Neuronal stem cell (in vitro differentiated cells): ENCODE measurements at regions not wholly inside any gene's neighbourhood (a gene's known extent, or its start where the extent isn't known, plus 50 kb on each side); places are given as distances from the start of the nearest gene placed in this dataset.
"Not testable (repeated sequence)": the region's sequence is repeated elsewhere in the genome, so short reads cannot be mapped to it uniquely, and the experiment has no call there.

ENCODE experiments used
- DNase-seq: peaks from one replicate; pipeline ENCODE4 v3.0.0-alpha.2; 2013; ENCODE audit warnings: low spot score
- H2AFZ ChIP-seq: one replicate; pipeline ENCODE4 v1.6.1; 2013; ENCODE audit warnings: mild to moderate bottlenecking, low read length, inconsistent platforms
- H2AK5ac ChIP-seq: 2 replicates; pipeline ENCODE4 v1.6.1; 2013; ENCODE audit warnings: low read depth, mild to moderate bottlenecking, inconsistent platforms, low read length, moderate library complexity, mixed read lengths
- H2BK120ac ChIP-seq: 2 replicates; pipeline ENCODE4 v1.6.1; 2013; ENCODE audit warnings: low read depth, mild to moderate bottlenecking, inconsistent platforms, low read length, moderate library complexity, mixed read lengths
- H2BK12ac ChIP-seq: one replicate; pipeline ENCODE4 v1.6.1; 2013; ENCODE audit warnings: low read length, inconsistent platforms
- H2BK15ac ChIP-seq: 2 replicates; pipeline ENCODE4 v1.6.1; 2013; ENCODE audit warnings: mild to moderate bottlenecking, low read length, inconsistent platforms, mixed read lengths
- H2BK5ac ChIP-seq: one replicate; pipeline ENCODE4 v1.6.1; 2013; ENCODE audit warnings: inconsistent platforms, mild to moderate bottlenecking, low read length, moderate library complexity
- H3K14ac ChIP-seq: one replicate; pipeline ENCODE4 v1.6.1; 2013; ENCODE audit warnings: low read length, inconsistent platforms
- H3K18ac ChIP-seq: 2 replicates; pipeline ENCODE4 v1.6.1; 2013; ENCODE audit warnings: low read length, inconsistent platforms
- H3K23ac ChIP-seq: 2 replicates; pipeline ENCODE4 v1.6.1; 2013; ENCODE audit warnings: low read depth, mild to moderate bottlenecking, mixed read lengths, low read length, inconsistent platforms; ENCODE audit not compliant: poor library complexity
- H3K27ac ChIP-seq: replicated peaks from 3 replicates; pipeline ENCODE4 v1.5.1; 2013; ENCODE audit warnings: low read length, inconsistent platforms
- H3K27me3 ChIP-seq, 3 experiments: 2 replicates each; pipeline ENCODE4 v1.6.1; 2013; ENCODE audit warnings: low read length in 3 of 3, mild to moderate bottlenecking in 2 of 3, inconsistent platforms in 1 of 3, low read depth in 1 of 3, mixed read lengths in 1 of 3, moderate library complexity in 1 of 3; ENCODE audit not compliant: control insufficient read depth in 3 of 3, insufficient read depth in 3 of 3
- H3K36me3 ChIP-seq, 2 donors: replicated peaks in 1 of 2; 2 replicates each; pipeline ENCODE4 v1.6.1; 2013; ENCODE audit warnings: low read length in 2 of 2; ENCODE audit not compliant: control insufficient read depth in 2 of 2, insufficient read depth in 2 of 2
- H3K4ac ChIP-seq: 2 replicates; pipeline ENCODE4 v1.6.1; 2013; ENCODE audit warnings: inconsistent platforms, mild to moderate bottlenecking, low read length, moderate library complexity
- H3K4me1 ChIP-seq, 2 donors: 1 replicate in 1 of 2; 2 replicates in 1 of 2; pipeline ENCODE4 v1.6.1; 2013; ENCODE audit warnings: low read length in 2 of 2, low read depth in 1 of 2; ENCODE audit not compliant: control insufficient read depth in 2 of 2, insufficient read depth in 1 of 2
- H3K4me2 ChIP-seq: one replicate; pipeline ENCODE4 v1.6.1; 2013; ENCODE audit warnings: mild to moderate bottlenecking, low read length, inconsistent platforms; ENCODE audit not compliant: insufficient read depth, poor library complexity, severe bottlenecking
- H3K4me3 ChIP-seq, 2 donors: 2 replicates each; pipeline ENCODE4 v1.5.1; 2013; ENCODE audit warnings: low read length in 2 of 2, mild to moderate bottlenecking in 2 of 2, inconsistent platforms in 1 of 2, moderate library complexity in 1 of 2
- H3K79me1 ChIP-seq: one replicate; pipeline ENCODE4 v1.6.1; 2013; ENCODE audit warnings: low read depth, mild to moderate bottlenecking, inconsistent platforms, low read length, moderate library complexity
- H3K9ac ChIP-seq: one replicate; pipeline ENCODE4 v1.6.1; 2013; ENCODE audit warnings: mild to moderate bottlenecking, low read depth, low read length, inconsistent platforms; ENCODE audit not compliant: poor library complexity
- H3K9me3 ChIP-seq, 2 donors: replicated peaks in 1 of 2; 2 replicates each; pipeline versions ENCODE3 to v1.6.1; 2013; ENCODE audit warnings: low read length in 2 of 2, mild to moderate bottlenecking in 2 of 2, inconsistent platforms in 1 of 2, low read depth in 1 of 2, mixed read lengths in 1 of 2, moderate library complexity in 1 of 2; ENCODE audit not compliant: control insufficient read depth in 2 of 2, insufficient read depth in 1 of 2
- H4K8ac ChIP-seq: one replicate; pipeline ENCODE4 v1.6.1; 2013; ENCODE audit warnings: low read depth, mild to moderate bottlenecking, inconsistent platforms, low read length, moderate library complexity
- H4K91ac ChIP-seq: one replicate; pipeline ENCODE4 v1.6.1; 2013; ENCODE audit warnings: low read length, low read depth, mild to moderate bottlenecking, inconsistent platforms; ENCODE audit not compliant: poor library complexity
- WGBS, 2 donors: extraction: QIAGEN DNeasy Blood & Tissue Kit; methylation state at CpG; one replicate each; pipeline ENCODE4 v1.1.7; 2013; ENCODE audit warnings: missing lambda C conversion rate in 2 of 2, mixed read lengths in 1 of 2; ENCODE audit not compliant: insufficient read length in 2 of 2, insufficient replicate concordance in 1 of 2; ENCODE audit errors: extremely low coverage in 2 of 2; 5-methylcytosine and 5-hydroxymethylcytosine counted together

- no peak for DNase-seq
- no peaks in the 10 kb centered on the region for H3K9me3 ChIP-seq
- H3K4me3 ChIP-seq = no peak overlapping the region
- H2BK12ac ChIP-seq = no peak overlapping the region
- no peak overlapping the region for H3K18ac ChIP-seq
- H3K14ac ChIP-seq = no peak overlapping the region
- no peak overlapping the region for H3K4me2 ChIP-seq
- H3K9ac ChIP-seq = no peak overlapping the region
- H4K8ac ChIP-seq = no peak overlapping the region
- H3K27ac ChIP-seq = no peak overlapping the region
- H2BK120ac ChIP-seq = no peak overlapping the region
- H4K91ac ChIP-seq = no peak overlapping the region
- H3K79me1 ChIP-seq = no peaks in the 10 kb centered on the region
- WGBS, 2 donors = no CpG with 5 or more reads among the region's 4 CpGs
- H3K36me3 ChIP-seq = no peaks in the 10 kb centered on the region
- H3K27me3 ChIP-seq = no peaks in the 10 kb centered on the region
- no peak overlapping the region for H2AFZ ChIP-seq
- H2BK15ac ChIP-seq = no peak overlapping the region
- H2AK5ac ChIP-seq = no peak overlapping the region
- H3K23ac ChIP-seq = no peak overlapping the region
- no peak overlapping the region for H3K4ac ChIP-seq
- no peak overlapping the region for H2BK5ac ChIP-seq
- peaks cover 6 to 16% of the 10 kb centered on the region in 2 donors for H3K4me1 ChIP-seq
These were observed 57.0 kb upstream of the NID2 start for GRCh38 chr14:52125885-52126284.

- H3K27me3 ChIP-seq = no peaks in the 10 kb centered on the region
- H3K4me1 ChIP-seq = peaks cover 6 to 16% of the 10 kb centered on the region in 2 donors
- no peak overlapping the region for H3K27ac ChIP-seq
- no peaks in the 10 kb centered on the region for H3K9me3 ChIP-seq
- H4K91ac ChIP-seq = no peak overlapping the region
- no peak overlapping the region for H3K23ac ChIP-seq
- WGBS, 2 donors = no CpG with 5 or more reads among the region's 7 CpGs
- H2BK5ac ChIP-seq = no peak overlapping the region
- H2BK12ac ChIP-seq = no peak overlapping the region
- no peak overlapping the region for H2BK15ac ChIP-seq
- no peak for DNase-seq
- H3K9ac ChIP-seq = no peak overlapping the region
- H3K79me1 ChIP-seq = no peaks in the 10 kb centered on the region
- no peak overlapping the region for H2AK5ac ChIP-seq
- no peak overlapping the region for H4K8ac ChIP-seq
- no peak overlapping the region for H3K18ac ChIP-seq
- peak overlapping the region; percentile 12 for H3K4me2 ChIP-seq
- H3K14ac ChIP-seq = no peak overlapping the region
- no peak overlapping the region for H3K4ac ChIP-seq
- no peak overlapping the region for H2AFZ ChIP-seq
- H3K4me3 ChIP-seq = no peak overlapping the region
- H3K36me3 ChIP-seq = no peaks in the 10 kb centered on the region
- no peak overlapping the region for H2BK120ac ChIP-seq
These were observed 56.2 kb upstream of the NID2 start for GRCh38 chr14:52124791-52125684.

GRCh38 chr14:52122163-52122562 is 53.3 kb upstream of the NID2 start:
- H3K4me2 ChIP-seq, H2AK5ac ChIP-seq, H3K14ac ChIP-seq, H2BK15ac ChIP-seq, H3K4ac ChIP-seq, H2AFZ ChIP-seq, H3K23ac ChIP-seq, H3K18ac ChIP-seq, H3K36me3 ChIP-seq, H2BK12ac ChIP-seq, H3K4me3 ChIP-seq, H4K8ac ChIP-seq, H3K79me1 ChIP-seq, DNase-seq, H3K9ac ChIP-seq, H3K27me3 ChIP-seq, H2BK5ac ChIP-seq, H4K91ac ChIP-seq, H3K27ac ChIP-seq, H3K9me3 ChIP-seq, H2BK120ac ChIP-seq: not testable (repeated sequence)
- whole genome bisulfite sequencing, 2 donors = no CpG with 5 or more reads among the region's 25 CpGs
- H3K4me1 ChIP-seq = peaks cover 7 to 25% of the 10 kb centered on the region in 2 donors

DNA sequence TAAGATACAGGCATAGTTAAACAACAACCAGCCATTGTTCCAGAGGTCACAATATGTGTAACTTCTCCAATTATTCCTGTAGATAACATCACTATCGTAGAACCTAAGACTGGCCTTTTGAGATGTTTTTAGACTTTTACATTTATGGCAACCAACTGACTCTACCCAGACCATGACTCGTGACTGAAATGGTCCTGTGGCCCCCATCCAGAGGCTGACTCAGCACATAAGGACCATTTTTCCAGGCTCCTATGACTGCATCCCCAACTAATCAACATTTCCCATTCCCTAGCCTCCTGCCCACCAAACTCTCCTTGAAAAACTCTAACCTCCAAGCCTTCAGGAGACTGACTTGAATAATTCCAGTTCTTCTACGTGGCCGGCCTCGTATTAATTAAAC is 52.6 kb upstream of the NID2 start:
- H3K4me3 ChIP-seq = no peak overlapping the region
- no peak for DNase-seq
- H2AK5ac ChIP-seq = no peak overlapping the region
- no peaks in the 10 kb centered on the region for H3K27me3 ChIP-seq
- H4K91ac ChIP-seq = no peak overlapping the region
- H2BK15ac ChIP-seq = no peak overlapping the region
- H3K27ac ChIP-seq = no peak overlapping the region
- no peak overlapping the region for H2AFZ ChIP-seq
- H4K8ac ChIP-seq = no peak overlapping the region
- H2BK5ac ChIP-seq = no peak overlapping the region
- H3K36me3 ChIP-seq = no peaks in the 10 kb centered on the region
- no peak overlapping the region for H3K23ac ChIP-seq
- no peaks in the 10 kb centered on the region for H3K9me3 ChIP-seq
- H3K4ac ChIP-seq = no peak overlapping the region
- no peak overlapping the region for H3K14ac ChIP-seq
- no peak overlapping the region for H3K18ac ChIP-seq
- H2BK12ac ChIP-seq = no peak overlapping the region
- H3K4me1 ChIP-seq = peaks cover 9 to 30% of the 10 kb centered on the region in 2 donors
- WGBS, 2 donors = no CpG with 5 or more reads among the region's 5 CpGs
- H3K9ac ChIP-seq = no peak overlapping the region
- H3K4me2 ChIP-seq = no peak overlapping the region
- H2BK120ac ChIP-seq = no peak overlapping the region
- H3K79me1 ChIP-seq = no peaks in the 10 kb centered on the region
